Limb (tissue), 2 donors: ENCODE measurements at regions not wholly inside any gene's neighbourhood (a gene's known extent, or its start where the extent isn't known, plus 50 kb on each side); places are given as distances from the start of the nearest gene placed in this dataset.
A peak's percentile ranks its signal among the peaks of the same experiment; 100 is the strongest.
"Not testable (repeated sequence)": the region's sequence is repeated elsewhere in the genome, so short reads cannot be mapped to it uniquely, and the experiment has no call there.

Experiments used
- DNase-seq, 2 donors: peaks; one replicate each; pipeline ENCODE4 v3.0.0-alpha.2; 2016; ENCODE audit errors: extremely low spot score in 2 of 2

- no peak for DNase-seq
Observed at GRCh38 chr1:198967566-198967965, 328.7 kb downstream of the PTPRC start.

GRCh38 chr1:198968866-198969265 lies 330.0 kb downstream of the PTPRC start:
- DNase-seq, result no peak

- DNase-seq, result no peak
Observed at GRCh38 chr1:198969981-198970380, 331.1 kb downstream of the PTPRC start.

GRCh38 chr1:198970916-198971315 lies 332.1 kb downstream of the PTPRC start:
- DNase-seq, result no peak

GRCh38 chr1:198977909-198978308 lies 339.1 kb downstream of the PTPRC start:
- no peak for DNase-seq

- no peak for DNase-seq
Observed at GRCh38 chr1:198978523-198978922, 339.7 kb downstream of the PTPRC start.

- no peak for DNase-seq
Observed at GRCh38 chr1:198986036-198986435, 347.2 kb downstream of the PTPRC start.

- DNase-seq, result no peak
Observed at GRCh38 chr1:198986442-198986841, 347.6 kb downstream of the PTPRC start.

- DNase-seq, result peak; percentile 35 to 63
Observed at GRCh38 chr1:199002661-199003060, 363.8 kb downstream of the PTPRC start.

- no peak for DNase-seq
Observed at GRCh38 chr1:199007423-199007822, 368.6 kb downstream of the PTPRC start.

- DNase-seq, result peak in 1 of 2 donors; percentile 45
Observed at GRCh38 chr1:199009447-199009846, 370.6 kb downstream of the PTPRC start.

GRCh38 chr1:199010492-199010891 lies 371.7 kb downstream of the PTPRC start:
- no peak for DNase-seq

GRCh38 chr1:199010933-199011332 lies 372.1 kb downstream of the PTPRC start:
- DNase-seq, result no peak

- DNase-seq, result no peak
Observed at GRCh38 chr1:199015799-199016198, 377.0 kb downstream of the PTPRC start.

- no peak for DNase-seq
Observed at GRCh38 chr1:199018471-199019135, 379.8 kb downstream of the PTPRC start.

- DNase-seq, result no peak
Observed at GRCh38 chr1:199020051-199020450, 381.2 kb downstream of the PTPRC start.

- DNase-seq, result no peak
Observed at GRCh38 chr1:199020904-199021303, 382.1 kb downstream of the PTPRC start.

GRCh38 chr1:199029401-199029800 lies 390.6 kb downstream of the PTPRC start:
- DNase-seq, result no peak

- no peak for DNase-seq
Observed at GRCh38 chr1:199029855-199030254, 391.0 kb downstream of the PTPRC start.

GRCh38 chr1:199030541-199030940 lies 391.7 kb downstream of the PTPRC start:
- DNase-seq, result not testable (repeated sequence)

- DNase-seq, result not testable (repeated sequence)
Observed at GRCh38 chr1:199031170-199031569, 392.3 kb downstream of the PTPRC start.

GRCh38 chr1:199032479-199032878 lies 393.6 kb downstream of the PTPRC start:
- not testable (repeated sequence) for DNase-seq

- no peak for DNase-seq
Observed at GRCh38 chr1:199033661-199034060, 394.8 kb downstream of the PTPRC start.

GRCh38 chr1:199038156-199038555 lies 399.3 kb downstream of the PTPRC start:
- DNase-seq, result no peak
